ENCODE measurements at regions not wholly inside any gene's neighbourhood (a gene's known extent, or its start where the extent isn't known, plus 50 kb on each side); places are given as distances from the start of the nearest gene placed in this dataset.

DNA sequence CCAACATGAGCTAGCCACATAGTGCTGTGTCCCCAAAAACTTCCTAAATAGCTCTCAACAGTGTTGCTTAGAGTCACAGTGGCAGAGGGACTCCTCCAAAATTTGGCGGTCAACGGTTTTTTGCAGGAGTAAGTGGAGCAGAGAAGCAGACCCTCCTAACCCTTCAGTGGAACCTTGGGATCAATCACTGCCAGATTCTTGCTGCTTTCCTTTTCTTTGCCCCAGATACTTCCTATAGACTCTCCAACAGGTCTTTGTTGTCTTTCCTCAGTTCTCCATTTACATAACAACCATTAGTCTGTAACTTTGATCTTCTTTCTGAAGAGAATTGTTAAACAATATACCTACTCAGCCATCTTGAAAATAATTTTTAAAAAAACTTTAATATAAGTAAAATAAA, 556.1 kb downstream of the BRINP3 start:
- TF ChIP-seq, protein P1, sequence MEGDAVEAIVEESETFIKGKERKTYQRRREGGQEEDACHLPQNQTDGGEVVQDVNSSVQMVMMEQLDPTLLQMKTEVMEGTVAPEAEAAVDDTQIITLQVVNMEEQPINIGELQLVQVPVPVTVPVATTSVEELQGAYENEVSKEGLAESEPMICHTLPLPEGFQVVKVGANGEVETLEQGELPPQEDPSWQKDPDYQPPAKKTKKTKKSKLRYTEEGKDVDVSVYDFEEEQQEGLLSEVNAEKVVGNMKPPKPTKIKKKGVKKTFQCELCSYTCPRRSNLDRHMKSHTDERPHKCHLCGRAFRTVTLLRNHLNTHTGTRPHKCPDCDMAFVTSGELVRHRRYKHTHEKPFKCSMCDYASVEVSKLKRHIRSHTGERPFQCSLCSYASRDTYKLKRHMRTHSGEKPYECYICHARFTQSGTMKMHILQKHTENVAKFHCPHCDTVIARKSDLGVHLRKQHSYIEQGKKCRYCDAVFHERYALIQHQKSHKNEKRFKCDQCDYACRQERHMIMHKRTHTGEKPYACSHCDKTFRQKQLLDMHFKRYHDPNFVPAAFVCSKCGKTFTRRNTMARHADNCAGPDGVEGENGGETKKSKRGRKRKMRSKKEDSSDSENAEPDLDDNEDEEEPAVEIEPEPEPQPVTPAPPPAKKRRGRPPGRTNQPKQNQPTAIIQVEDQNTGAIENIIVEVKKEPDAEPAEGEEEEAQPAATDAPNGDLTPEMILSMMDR (IDR thresholded peaks at IDR 0.05; ENCODE audit: poor library complexity, severe bottlenecking), result no peak
- TF ChIP-seq EP300 (conservative IDR thresholded peaks at IDR 0.05; ENCODE audit: poor library complexity, severe bottlenecking), result no peak
- no peak for TF ChIP-seq EZH2 (IDR thresholded peaks at IDR 0.05; ENCODE audit: borderline replicate concordance, insufficient read depth, low read length, poor library complexity, severe bottlenecking)
- no peak for TF ChIP-seq TAF1 (IDR thresholded peaks at IDR 0.05; ENCODE audit: low read depth)
- no peak for TF ChIP-seq POLR2AphosphoS5 (IDR thresholded peaks at IDR 0.05)
- no peak for TF ChIP-seq MXI1 (conservative IDR thresholded peaks at IDR 0.05; ENCODE audit: poor library complexity, severe bottlenecking)
